ENCODE measurements at regions not wholly inside any gene's neighbourhood (a gene's known extent, or its start where the extent isn't known, plus 50 kb on each side); places are given as distances from the start of the nearest gene placed in this dataset.

DNA sequence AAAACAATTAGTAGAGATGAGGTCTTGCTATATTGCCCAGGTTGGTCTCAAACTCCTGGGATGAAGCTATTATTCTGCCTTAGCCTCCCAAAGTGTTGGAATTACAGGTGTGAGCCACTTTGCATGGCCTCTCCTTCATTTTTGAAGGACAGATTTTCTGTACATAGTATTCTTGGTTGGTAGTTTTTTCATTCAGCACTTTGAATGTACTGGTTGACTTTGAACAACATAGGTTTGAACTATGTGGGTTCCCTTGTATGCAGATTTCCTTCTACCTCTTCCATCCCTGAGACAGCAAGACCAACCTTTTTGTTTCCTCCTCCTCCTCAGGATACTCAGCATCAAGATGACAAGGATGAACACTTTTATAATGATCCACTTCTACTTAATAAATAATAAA lies 436.4 kb downstream of the QKI start:
- H3K36me3 ChIP-seq: no peaks in the 10 kb centered on the region
- TF ChIP-seq, protein P1, sequence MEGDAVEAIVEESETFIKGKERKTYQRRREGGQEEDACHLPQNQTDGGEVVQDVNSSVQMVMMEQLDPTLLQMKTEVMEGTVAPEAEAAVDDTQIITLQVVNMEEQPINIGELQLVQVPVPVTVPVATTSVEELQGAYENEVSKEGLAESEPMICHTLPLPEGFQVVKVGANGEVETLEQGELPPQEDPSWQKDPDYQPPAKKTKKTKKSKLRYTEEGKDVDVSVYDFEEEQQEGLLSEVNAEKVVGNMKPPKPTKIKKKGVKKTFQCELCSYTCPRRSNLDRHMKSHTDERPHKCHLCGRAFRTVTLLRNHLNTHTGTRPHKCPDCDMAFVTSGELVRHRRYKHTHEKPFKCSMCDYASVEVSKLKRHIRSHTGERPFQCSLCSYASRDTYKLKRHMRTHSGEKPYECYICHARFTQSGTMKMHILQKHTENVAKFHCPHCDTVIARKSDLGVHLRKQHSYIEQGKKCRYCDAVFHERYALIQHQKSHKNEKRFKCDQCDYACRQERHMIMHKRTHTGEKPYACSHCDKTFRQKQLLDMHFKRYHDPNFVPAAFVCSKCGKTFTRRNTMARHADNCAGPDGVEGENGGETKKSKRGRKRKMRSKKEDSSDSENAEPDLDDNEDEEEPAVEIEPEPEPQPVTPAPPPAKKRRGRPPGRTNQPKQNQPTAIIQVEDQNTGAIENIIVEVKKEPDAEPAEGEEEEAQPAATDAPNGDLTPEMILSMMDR (IDR thresholded peaks at IDR 0.05 in 4 of 5, conservative IDR thresholded peaks at IDR 0.05 in 1 of 5): no peak
- no peak for TF ChIP-seq POLR2A (IDR thresholded peaks at IDR 0.05)
- no peak for ATAC-seq
- no peak overlapping the region for H3K4me3 ChIP-seq
- DNase-seq: no peak
- intact Hi-C loops (cut with DNase I; ENCODE audit: low total_unique reads) (no loop called here), in situ Hi-C loops (cut with MboI; ENCODE audit: low sequenced_read_pairs in 4 of 4) (no loop called here)
- H3K9me3 ChIP-seq: no peaks in the 10 kb centered on the region
- no peak overlapping the region for H3K27ac ChIP-seq
- H3K4me1 ChIP-seq: no peaks in the 10 kb centered on the region
- H3K27me3 ChIP-seq: no peaks in the 10 kb centered on the region

DNA sequence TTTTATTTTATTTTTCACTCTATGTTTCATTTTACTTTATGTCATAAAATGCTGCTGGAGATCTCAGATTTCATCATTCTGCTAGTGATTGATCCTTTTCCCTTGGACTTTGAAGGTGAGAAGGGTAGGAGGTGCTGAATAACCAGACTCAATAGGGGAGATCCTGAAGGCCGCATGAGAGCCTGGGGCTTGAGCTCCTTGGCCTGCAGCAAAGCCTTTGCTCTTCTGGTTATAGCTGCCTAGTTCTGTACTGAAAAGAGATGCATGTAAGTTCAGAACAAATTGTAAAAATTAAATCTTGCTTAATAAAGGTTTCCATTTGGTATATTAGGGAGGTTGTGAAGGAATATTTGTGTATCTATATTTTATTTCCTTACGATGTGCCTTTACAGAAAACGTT lies 430.2 kb downstream of the QKI start:
- in situ Hi-C loops (cut with MboI; ENCODE audit: low sequenced_read_pairs in 4 of 4): no loop called here

DNA sequence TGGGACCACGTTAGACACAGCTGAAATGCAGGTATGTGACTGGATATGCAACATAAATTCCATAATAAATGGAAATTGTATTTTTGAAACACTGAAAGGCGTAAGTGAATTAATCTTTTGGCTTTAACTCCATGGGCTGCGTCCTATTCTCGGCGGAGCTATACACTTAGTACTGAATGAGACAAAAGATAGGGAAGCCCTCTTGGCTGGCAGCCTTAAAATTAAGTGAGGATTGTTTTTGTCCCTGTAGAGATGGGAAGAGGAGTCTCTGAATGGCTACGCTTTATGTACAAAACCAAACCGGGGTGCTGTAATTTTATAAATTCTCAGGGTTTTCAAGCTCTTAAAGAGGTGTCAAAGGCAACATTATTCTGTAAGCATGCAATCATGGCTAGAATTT lies 429.8 kb downstream of the QKI start:
- intact Hi-C loops (cut with DNase I; ENCODE audit: low total_unique reads) (no loop called here), in situ Hi-C loops (cut with MboI; ENCODE audit: low sequenced_read_pairs in 4 of 4) (no loop called here)
- no peak for TF ChIP-seq POLR2A (IDR thresholded peaks at IDR 0.05)
- TF ChIP-seq, protein P1 (IDR thresholded peaks at IDR 0.05 in 4 of 5, conservative IDR thresholded peaks at IDR 0.05 in 1 of 5): no peak
- H3K9me3 ChIP-seq: no peaks in the 10 kb centered on the region
- peaks cover 4 to 5% of the 10 kb centered on the region in 2 donors for H3K4me1 ChIP-seq
- ATAC-seq: no peak
- no peaks in the 10 kb centered on the region for H3K36me3 ChIP-seq
- no peak overlapping the region for H3K27ac ChIP-seq
- H3K27me3 ChIP-seq: no peaks in the 10 kb centered on the region
- no peak overlapping the region for H3K4me3 ChIP-seq
- DNase-seq: no peak

More for the DNA sequence above, 430.2 kb downstream of the QKI start:
- no peak for DNase-seq
- no peaks in the 10 kb centered on the region for H3K36me3 ChIP-seq
- TF ChIP-seq POLR2A (IDR thresholded peaks at IDR 0.05): no peak
- TF ChIP-seq, protein P1 (IDR thresholded peaks at IDR 0.05 in 4 of 5, conservative IDR thresholded peaks at IDR 0.05 in 1 of 5): no peak
- no peak overlapping the region for H3K27ac ChIP-seq
- intact Hi-C loops (cut with DNase I; ENCODE audit: low total_unique reads): no loop called here
- ATAC-seq: no peak
- no peaks in the 10 kb centered on the region for H3K9me3 ChIP-seq
- H3K4me1 ChIP-seq: peaks cover 4 to 5% of the 10 kb centered on the region in 2 donors
- no peaks in the 10 kb centered on the region for H3K27me3 ChIP-seq
- H3K4me3 ChIP-seq: no peak overlapping the region

DNA sequence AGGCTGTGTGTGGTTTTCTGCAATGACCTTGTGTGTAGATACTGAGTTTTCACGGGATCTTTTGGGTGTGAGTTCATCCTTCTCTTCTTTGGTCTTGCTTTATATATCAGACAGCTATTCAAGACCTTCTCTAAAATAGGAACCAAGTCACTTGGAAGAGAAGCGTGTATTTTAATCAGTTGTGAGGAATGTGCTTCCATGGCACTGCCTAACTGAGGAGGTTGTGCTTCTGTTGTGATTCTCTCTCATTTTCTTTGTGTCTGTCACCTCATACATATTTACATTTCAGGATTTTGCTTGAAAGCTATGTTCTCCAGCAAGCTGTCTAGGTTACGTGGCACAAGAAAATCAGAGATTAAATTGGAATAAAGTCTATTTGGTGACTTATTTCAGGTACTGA lies 428.7 kb downstream of the QKI start:
- no peak for ATAC-seq
- H3K9me3 ChIP-seq: no peaks in the 10 kb centered on the region
- no peaks in the 10 kb centered on the region for H3K36me3 ChIP-seq
- intact Hi-C loops (cut with DNase I; ENCODE audit: low total_unique reads) (no loop called here), in situ Hi-C loops (cut with MboI; ENCODE audit: low sequenced_read_pairs in 4 of 4) (no loop called here)
- TF ChIP-seq, protein P1 (IDR thresholded peaks at IDR 0.05 in 4 of 5, conservative IDR thresholded peaks at IDR 0.05 in 1 of 5): no peak
- no peak for TF ChIP-seq POLR2A (IDR thresholded peaks at IDR 0.05)
- no peak overlapping the region for H3K4me3 ChIP-seq
- DNase-seq: no peak
- H3K27ac ChIP-seq: no peak overlapping the region
- H3K4me1 ChIP-seq: peaks cover 5 to 7% of the 10 kb centered on the region in 2 donors
- no peaks in the 10 kb centered on the region for H3K27me3 ChIP-seq

DNA sequence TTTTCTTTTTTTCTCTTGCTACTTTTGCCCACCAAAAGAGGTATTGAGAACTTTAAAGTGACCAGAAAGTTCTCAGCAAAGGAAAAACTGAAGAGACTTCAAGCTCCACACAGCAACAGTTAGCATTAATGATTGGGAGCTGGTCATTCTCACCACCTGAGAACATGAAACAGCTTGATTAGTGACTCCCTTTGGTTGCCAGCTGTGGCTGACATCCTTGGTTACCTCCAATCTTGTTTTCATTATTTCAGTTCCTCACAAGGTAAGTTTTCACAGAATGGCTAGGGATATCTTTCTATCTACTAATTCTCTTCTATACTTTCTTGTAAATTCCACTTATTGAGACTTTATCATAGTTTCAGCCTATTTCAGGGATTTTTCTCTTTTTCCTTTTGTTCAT lies 427.9 kb downstream of the QKI start:
- Histone ChIP-seq H3K27ac (no peak overlapping the region), H3K4me1 (peaks cover 12 to 15% of the 10 kb centered on the region in 2 donors), H3K36me3 (no peaks in the 10 kb centered on the region), H3K4me3 (no peak overlapping the region), H3K9me3 (no peaks in the 10 kb centered on the region), H3K27me3 (no peaks in the 10 kb centered on the region)
- ATAC-seq: no peak
- intact Hi-C loops (cut with DNase I; ENCODE audit: low total_unique reads): no loop called here
- TF ChIP-seq, protein P1 (IDR thresholded peaks at IDR 0.05 in 4 of 5, conservative IDR thresholded peaks at IDR 0.05 in 1 of 5): no peak
- TF ChIP-seq POLR2A (IDR thresholded peaks at IDR 0.05): no peak
- in situ Hi-C loops (cut with MboI; ENCODE audit: low sequenced_read_pairs in 4 of 4): no loop called here
- DNase-seq: no peak

Data from gastrocnemius medialis (tissue), 4 donors.